ENCODE measurements at regions not wholly inside any gene's neighbourhood (a gene's known extent, or its start where the extent isn't known, plus 50 kb on each side); places are given as distances from the start of the nearest gene placed in this dataset.

GRCh38 chr14:71320107-71320733 is 413.0 kb downstream of the PCNX1 start, which contains the start of gene SIPA1L1:
Gene SIPA1L1 (plus strand): TSS chr14:71320476.
- H3K27ac ChIP-seq: peak within 1 kb of the TSS; percentile 94
- TF ChIP-seq, protein P1, sequence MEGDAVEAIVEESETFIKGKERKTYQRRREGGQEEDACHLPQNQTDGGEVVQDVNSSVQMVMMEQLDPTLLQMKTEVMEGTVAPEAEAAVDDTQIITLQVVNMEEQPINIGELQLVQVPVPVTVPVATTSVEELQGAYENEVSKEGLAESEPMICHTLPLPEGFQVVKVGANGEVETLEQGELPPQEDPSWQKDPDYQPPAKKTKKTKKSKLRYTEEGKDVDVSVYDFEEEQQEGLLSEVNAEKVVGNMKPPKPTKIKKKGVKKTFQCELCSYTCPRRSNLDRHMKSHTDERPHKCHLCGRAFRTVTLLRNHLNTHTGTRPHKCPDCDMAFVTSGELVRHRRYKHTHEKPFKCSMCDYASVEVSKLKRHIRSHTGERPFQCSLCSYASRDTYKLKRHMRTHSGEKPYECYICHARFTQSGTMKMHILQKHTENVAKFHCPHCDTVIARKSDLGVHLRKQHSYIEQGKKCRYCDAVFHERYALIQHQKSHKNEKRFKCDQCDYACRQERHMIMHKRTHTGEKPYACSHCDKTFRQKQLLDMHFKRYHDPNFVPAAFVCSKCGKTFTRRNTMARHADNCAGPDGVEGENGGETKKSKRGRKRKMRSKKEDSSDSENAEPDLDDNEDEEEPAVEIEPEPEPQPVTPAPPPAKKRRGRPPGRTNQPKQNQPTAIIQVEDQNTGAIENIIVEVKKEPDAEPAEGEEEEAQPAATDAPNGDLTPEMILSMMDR (conservative IDR thresholded peaks at IDR 0.05): no peak

GRCh38 chr14:71320734-71321573 is 413.7 kb downstream of the PCNX1 start:
- TF ChIP-seq, protein P1 (conservative IDR thresholded peaks at IDR 0.05): peak; percentile 35
- peak overlapping the region; percentile 94 for H3K27ac ChIP-seq

GRCh38 chr14:71321574-71322315 is 414.5 kb downstream of the PCNX1 start:
- H3K27ac ChIP-seq: peak overlapping the region; percentile 94
- TF ChIP-seq, protein P1 (conservative IDR thresholded peaks at IDR 0.05): no peak

DNA sequence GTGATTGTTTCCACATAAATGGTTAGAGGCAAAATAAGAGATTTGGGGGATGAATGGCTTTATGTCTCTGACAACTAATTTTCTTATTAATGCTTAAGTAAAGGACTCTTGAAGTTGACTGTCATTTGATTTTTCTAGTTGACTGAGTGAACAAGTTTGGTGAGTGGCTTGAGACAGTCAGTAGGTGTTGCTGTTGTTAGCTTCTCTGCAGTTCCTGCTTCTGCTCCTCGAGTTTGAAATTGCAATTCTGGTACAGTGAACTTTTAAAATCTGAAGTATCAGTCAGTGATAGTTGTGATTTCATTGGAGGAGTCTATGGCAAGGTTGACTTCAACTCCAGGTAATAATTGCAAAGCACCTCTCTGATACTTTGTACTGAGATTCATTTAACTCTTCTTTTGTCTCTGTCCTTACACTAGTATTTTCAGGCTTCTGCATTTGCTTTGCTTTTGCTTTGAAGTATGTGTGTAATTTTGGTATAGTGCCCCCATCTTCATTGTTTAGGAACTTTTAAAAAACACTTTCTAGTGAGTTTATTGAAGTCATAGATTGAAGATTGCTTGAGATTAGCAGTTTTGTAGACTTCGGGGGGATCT is 415.5 kb downstream of the PCNX1 start:
- peak overlapping the region; percentile 94 for H3K27ac ChIP-seq
- TF ChIP-seq, protein P1 (conservative IDR thresholded peaks at IDR 0.05): peak; percentile 75

- no peak overlapping the region for H3K27ac ChIP-seq
- TF ChIP-seq, protein P1 (conservative IDR thresholded peaks at IDR 0.05): no peak
These were observed 417.6 kb downstream of the PCNX1 start for GRCh38 chr14:71324767-71325272.

- no peak overlapping the region for H3K27ac ChIP-seq
- TF ChIP-seq, protein P1 (conservative IDR thresholded peaks at IDR 0.05): no peak
These were observed 420.4 kb downstream of the PCNX1 start for GRCh38 chr14:71327691-71328090.
